GM12878 (cell line): ENCODE measurements at regions not wholly inside any gene's neighbourhood (a gene's known extent, or its start where the extent isn't known, plus 50 kb on each side); places are given as distances from the start of the nearest gene placed in this dataset.

ENCODE experiments used
- ATAC-seq: fragments of 200-7000 bp; cut with Tn5 transposase; 3 replicates; pipeline ENCODE4 v1.9.1; 2020; ENCODE audit warnings: mild to moderate bottlenecking, moderate library complexity
- BruUV-seq: library from RNA; stranded (reverse); fragments of 400-500 nt; replicated peaks from 2 replicates; lab custom pipeline; 2021; lab: Mats Ljungman, UMichigan
- CTCF ChIA-PET: fragments of 300-600 bp; sonication (Branson Sonifier 250); formaldehyde crosslinking; extraction: SDS; loops from one replicate; lab custom pipeline; 2021; ENCODE audit warnings: inconsistent platforms; lab: Yijun Ruan, JAX
- POLR2A ChIA-PET: fragments of 350-600 bp; formaldehyde crosslinking; extraction: SDS; loops from one replicate; lab custom pipeline; 2021; ENCODE audit warnings: inconsistent platforms; lab: Charles Lee
- RAD21 ChIA-PET: fragments of 300-600 bp; sonication (Branson Sonifier 250); formaldehyde crosslinking; loops from one replicate; lab custom pipeline; 2023; ENCODE audit warnings: antibody characterized with exemption; ENCODE audit not compliant: unreplicated experiment; lab: Charles Lee
- SMC1A ChIA-PET: fragments of 300-600 bp; sonication (Branson Sonifier 250); formaldehyde crosslinking; loops from one replicate; lab custom pipeline; 2023; ENCODE audit not compliant: unreplicated experiment, uncharacterized antibody; lab: Charles Lee
- DNase-seq: peaks from one replicate; pipeline ENCODE4 v3.0.0-alpha.2; 2011; ENCODE audit warnings: low read depth, low spot score
- FAIRE-seq: peaks from 3 replicates; lab custom pipeline; 2011; peaks lifted over from hg19 to GRCh38; lab: Jason Lieb, UNC
- H2AFZ ChIP-seq: 2 replicates; pipeline ENCODE4 v1.6.0; 2011; ENCODE audit warnings: low read depth, low read length, control low read depth; ENCODE audit not compliant: control insufficient read depth
- H3K27ac ChIP-seq: 2 replicates; pipeline ENCODE4 v1.5.1; 2011; ENCODE audit warnings: control low read depth; ENCODE audit not compliant: control insufficient read depth, insufficient read depth
- H3K27me3 ChIP-seq, 2 experiments: replicated peaks in 1 of 2; 2 replicates each; pipeline versions ENCODE4 v1.6.0 to v1.6.1; 2011; ENCODE audit warnings: low read length in 1 of 2; ENCODE audit not compliant: control insufficient read depth in 2 of 2, insufficient read depth in 2 of 2
- H3K36me3 ChIP-seq, 2 experiments: 2 replicates each; pipeline ENCODE4 v1.5.1; 2011; ENCODE audit warnings: low read length in 1 of 2; ENCODE audit not compliant: control insufficient read depth in 2 of 2, insufficient read depth in 2 of 2
- H3K4me1 ChIP-seq: 2 replicates; pipeline ENCODE4 v1.6.1; 2011; ENCODE audit warnings: mild to moderate bottlenecking, low read length, moderate library complexity, mixed read lengths; ENCODE audit not compliant: control insufficient read depth, insufficient read depth
- H3K4me2 ChIP-seq: 2 replicates; pipeline ENCODE4 v1.6.0; 2011; ENCODE audit warnings: control low read depth; ENCODE audit not compliant: control insufficient read depth, insufficient read depth
- H3K4me3 ChIP-seq: fragments of 200-600 bp; sonication (generic); 2 replicates; pipeline ENCODE4 v1.5.1; 2016
- H3K79me2 ChIP-seq: 2 replicates; pipeline ENCODE4 v1.6.0; 2011; ENCODE audit warnings: low read length; ENCODE audit not compliant: control insufficient read depth, insufficient read depth
- H3K9ac ChIP-seq: 2 replicates; pipeline ENCODE4 v1.8.0; 2011; ENCODE audit warnings: low read length, control low read depth, mixed read lengths; ENCODE audit not compliant: control insufficient read depth, insufficient read depth
- H3K9me3 ChIP-seq: replicated peaks from 3 replicates; pipeline ENCODE4 v1.5.1; 2011; ENCODE audit warnings: mild to moderate bottlenecking, low read length; ENCODE audit not compliant: control insufficient read depth, insufficient read depth
- H4K20me1 ChIP-seq: 2 replicates; pipeline ENCODE4 v1.6.0; 2011; ENCODE audit not compliant: control insufficient read depth, insufficient read depth
- BACH1 ChIP-seq: fragments of 450-650 bp; IDR thresholded peaks from 2 replicates; pipeline ENCODE4 v1.6.1; 2017; ENCODE audit warnings: mild to moderate bottlenecking, borderline replicate concordance
- BCL3 ChIP-seq: IDR thresholded peaks from 2 replicates; pipeline ENCODE4 v1.6.1; 2011; ENCODE audit warnings: borderline replicate concordance, low read depth, mild to moderate bottlenecking, moderate library complexity, low read length; ENCODE audit not compliant: insufficient read depth, poor library complexity, severe bottlenecking
- BHLHE40 ChIP-seq, 2 experiments: fragments of 450-650 bp in 1 of 2; IDR thresholded peaks; 2 replicates each; pipeline ENCODE4 v1.6.1; 2011 to 2017; ENCODE audit warnings: low read depth in 2 of 2, borderline replicate concordance in 1 of 2, improper control_type of control experiment in 1 of 2, low read length in 1 of 2, mild to moderate bottlenecking in 1 of 2
- CHD4 ChIP-seq: fragments of 200-600 bp; sonication (generic); IDR thresholded peaks from 2 replicates; pipeline ENCODE4 v1.6.1; 2016; ENCODE audit warnings: mild to moderate bottlenecking
- CREB1 ChIP-seq: IDR thresholded peaks from 2 replicates; pipeline ENCODE4 v1.6.1; 2012; ENCODE audit warnings: low read depth, mild to moderate bottlenecking, inconsistent platforms
- CTCF ChIP-seq, 3 experiments: IDR thresholded peaks in 2 of 3; conservative IDR thresholded peaks in 1 of 3; 2 replicates each; pipeline ENCODE4 v1.5.1; 2011; ENCODE audit warnings: low read depth in 3 of 3, low read length in 3 of 3, mild to moderate bottlenecking in 3 of 3, control low read depth in 2 of 3, moderate library complexity in 2 of 3, inconsistent platforms in 1 of 3, mixed read lengths in 1 of 3; ENCODE audit not compliant: control insufficient read depth in 2 of 3, insufficient read depth in 1 of 3; ENCODE audit errors: extremely low read depth in 1 of 3
- ETV6 ChIP-seq, 2 experiments: fragments of 450-650 bp in 1 of 2; IDR thresholded peaks in 1 of 2; conservative IDR thresholded peaks in 1 of 2; 2 replicates each; pipeline ENCODE4 v1.6.1; 2014; ENCODE audit warnings: antibody characterized with exemption in 1 of 2, borderline replicate concordance in 1 of 2, low read depth in 1 of 2, mild to moderate bottlenecking in 1 of 2, moderate library complexity in 1 of 2
- EZH2 ChIP-seq: IDR thresholded peaks from 2 replicates; pipeline ENCODE4 v1.6.1; 2012; ENCODE audit warnings: low read depth, mild to moderate bottlenecking, control low read depth, inconsistent platforms, low read length, borderline replicate concordance; ENCODE audit not compliant: control insufficient read depth
- HCFC1 ChIP-seq: fragments of 150-350 bp; IDR thresholded peaks from 2 replicates; pipeline ENCODE4 v1.6.1; 2014; ENCODE audit warnings: low read length
- MYB ChIP-seq: fragments of 150-350 bp; IDR thresholded peaks from 2 replicates; pipeline ENCODE4 v1.6.1; 2014; ENCODE audit warnings: mild to moderate bottlenecking, low read depth, low read length, borderline replicate concordance
- NFYB ChIP-seq: IDR thresholded peaks from 2 replicates; pipeline ENCODE4 v1.6.1; 2011; ENCODE audit warnings: low read depth, mild to moderate bottlenecking, low read length, improper control_type of control experiment, moderate library complexity; ENCODE audit not compliant: insufficient read depth
- NR2C1 ChIP-seq: fragments of 450-650 bp; IDR thresholded peaks from 2 replicates; pipeline ENCODE4 v1.6.1; 2017; ENCODE audit warnings: antibody characterized with exemption, mild to moderate bottlenecking, moderate library complexity
- PML ChIP-seq: IDR thresholded peaks from 2 replicates; pipeline ENCODE4 v1.6.1; 2012; ENCODE audit warnings: low read length, inconsistent platforms
- SMAD5 ChIP-seq: IDR thresholded peaks from 2 replicates; pipeline ENCODE4 v1.6.1; 2016; ENCODE audit warnings: antibody characterized with exemption, low read depth
- SRF ChIP-seq, 2 experiments: IDR thresholded peaks; 2 replicates each; pipeline ENCODE4 v1.6.1; 2011; ENCODE audit warnings: low read depth in 2 of 2, low read length in 2 of 2, mild to moderate bottlenecking in 1 of 2, moderate library complexity in 1 of 2
- TARDBP ChIP-seq: IDR thresholded peaks from 2 replicates; pipeline ENCODE4 v1.6.1; 2016; ENCODE audit warnings: borderline replicate concordance
- YY1 ChIP-seq: IDR thresholded peaks from 2 replicates; pipeline ENCODE4 v1.6.1; 2011; ENCODE audit warnings: low read depth, mild to moderate bottlenecking, low read length
- ZNF24 ChIP-seq: fragments of 450-650 bp; IDR thresholded peaks from 2 replicates; pipeline ENCODE4 v1.6.1; 2017; ENCODE audit warnings: antibody characterized with exemption, mild to moderate bottlenecking
- WGBS: methylation state at CpG from one replicate; pipeline ENCODE4 v1.1.6; 2016; ENCODE audit warnings: low lambda C conversion rate; ENCODE audit not compliant: insufficient replicate concordance, insufficient coverage; ENCODE audit errors: missing lambda C conversion rate; 5-methylcytosine and 5-hydroxymethylcytosine counted together
- in situ Hi-C: fragments of 300-500 bp; cut with MboI; formaldehyde crosslinking; loops from 9 replicates; pipeline ENCODE4 v1.14.3; 2018; ENCODE audit warnings: mixed read lengths
- intact Hi-C: fragments of 100-400 bp; cut with micrococcal nuclease; formaldehyde crosslinking; loops from one replicate; pipeline ENCODE4 v1.14.2; 2022; ENCODE audit not compliant: unreplicated experiment

- TF ChIP-seq CTCF (IDR thresholded peaks at IDR 0.05 in 2 of 3, conservative IDR thresholded peaks at IDR 0.05 in 1 of 3; ENCODE audit: control insufficient read depth in 2 of 3, extremely low read depth in 1 of 3, insufficient read depth in 1 of 3, low read depth in 3 of 3, low read length in 3 of 3) (no peak), MYB (no peak), NFYB (no peak), NR2C1 (no peak), BACH1 (no peak), BHLHE40 (IDR thresholded peaks at IDR 0.05; ENCODE audit: borderline replicate concordance in 1 of 2, low read depth in 2 of 2, low read length in 1 of 2) (no peak), ZNF24 (no peak), YY1 (no peak), SRF (IDR thresholded peaks at IDR 0.05; ENCODE audit: low read depth in 2 of 2, low read length in 2 of 2) (no peak), PML (no peak), HCFC1 (no peak), ETV6 (conservative IDR thresholded peaks at IDR 0.05 in 1 of 2, IDR thresholded peaks at IDR 0.05 in 1 of 2; ENCODE audit: borderline replicate concordance in 1 of 2, low read depth in 1 of 2) (no peak), CHD4 (no peak), SMAD5 (no peak), TARDBP (no peak), BCL3 (no peak), CREB1 (no peak), EZH2 (no peak)
- no peak overlapping the region for H2AFZ ChIP-seq
- no peaks in the 10 kb centered on the region for H3K4me1 ChIP-seq
- no peaks in the 10 kb centered on the region for H3K36me3 ChIP-seq
- no peaks in the 10 kb centered on the region; a peak in 1 of 4 replicates for H3K27me3 ChIP-seq
- FAIRE-seq = no peak
- ChIA-PET SMC1A (no interaction called here), RAD21 (no interaction called here), POLR2A (no interaction called here), CTCF (no interaction called here)
- H3K4me2 ChIP-seq = no peak overlapping the region
- no peak overlapping the region for H3K27ac ChIP-seq
- no peaks in the 10 kb centered on the region for H4K20me1 ChIP-seq
- no TSS peak for BruUV-seq
- ATAC-seq = no peak
- H3K79me2 ChIP-seq = no peaks in the 10 kb centered on the region
- no peak overlapping the region for H3K9ac ChIP-seq
- in situ Hi-C loops (no loop called here), intact Hi-C loops (no loop called here)
- 48% methylated on average over 10 of the region's 10 CpGs for WGBS
- no peak for DNase-seq
- H3K9me3 ChIP-seq = no peaks in the 10 kb centered on the region
- H3K4me3 ChIP-seq = no peak overlapping the region
These were observed 192.1 kb upstream of the MKI67 start for GRCh38 chr10:128318366-128318765.
